Stimulated activated CD8-positive, alpha-beta memory T cell treated with anti-CD3 and anti-CD28 coated beads, Interleukin-15, amount 100 ng/mL, for 1 hour (primary cell): ENCODE measurements at regions not wholly inside any gene's neighbourhood (a gene's known extent, or its start where the extent isn't known, plus 50 kb on each side); places are given as distances from the start of the nearest gene placed in this dataset.
"Not testable (repeated sequence)": the region's sequence is repeated elsewhere in the genome, so short reads cannot be mapped to it uniquely, and the experiment has no call there.

Experiments
- DNase-seq: peaks from one replicate; pipeline ENCODE4 v3.0.0-alpha.2; 2020; ENCODE audit warnings: low read depth

DNA sequence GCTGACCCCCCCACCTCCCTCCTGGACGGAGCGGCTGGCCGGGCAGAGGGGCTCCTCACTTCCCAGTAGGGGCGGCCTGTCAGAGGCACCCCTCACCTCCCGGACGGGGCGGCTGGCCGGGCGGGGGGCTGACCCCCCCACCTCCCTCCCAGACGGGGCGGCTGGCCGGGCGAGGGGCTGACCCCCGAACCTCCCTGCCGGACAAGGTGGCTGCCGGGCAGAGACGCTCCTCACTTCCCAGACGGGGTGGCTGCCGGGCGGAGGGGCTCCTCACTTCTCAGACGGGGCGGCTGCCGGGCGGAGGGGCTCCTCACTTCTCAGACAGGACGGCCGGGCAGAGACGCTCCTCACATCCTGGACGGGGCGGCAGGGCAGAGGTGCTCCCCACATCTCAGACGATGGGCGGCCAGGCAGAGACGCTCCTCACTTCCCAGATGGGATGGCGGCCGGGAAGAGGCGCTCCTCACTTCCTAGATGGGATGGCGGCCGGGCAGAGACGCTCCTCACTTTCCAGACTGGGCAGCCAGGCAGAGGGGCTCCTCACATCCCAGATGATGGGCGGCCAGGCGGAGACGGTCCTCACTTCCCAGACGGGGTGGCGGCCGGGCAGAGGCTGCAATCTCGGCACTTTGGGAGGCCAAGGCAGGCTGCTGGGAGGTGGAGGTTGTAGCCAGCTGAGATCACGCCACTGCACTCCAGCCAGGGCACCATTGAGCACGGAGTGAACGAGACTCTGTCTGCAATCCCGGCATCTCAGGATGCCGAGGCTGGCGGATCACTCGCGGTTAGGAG, 66.2 kb upstream of the PAPPA2 start:
- not testable (repeated sequence) for DNase-seq

DNA sequence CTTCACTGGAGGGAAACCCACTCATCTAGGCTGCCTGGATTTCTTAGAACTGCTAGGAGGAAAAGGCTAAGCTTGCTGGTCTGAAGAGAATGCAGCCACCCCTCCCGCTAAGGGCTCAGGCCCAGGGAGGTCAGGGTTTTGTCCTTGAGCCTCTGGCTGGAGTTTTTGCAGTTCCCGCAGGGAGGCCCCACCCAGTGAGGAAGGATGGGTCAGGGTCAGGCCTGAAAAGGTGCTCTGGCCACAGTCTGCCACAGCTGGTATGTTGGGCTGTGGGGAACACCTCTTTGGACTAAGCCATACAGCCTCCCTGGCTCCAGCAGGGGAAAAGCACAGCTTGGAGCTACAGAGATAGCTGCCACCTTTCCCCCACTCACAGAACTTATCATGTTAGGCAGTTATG, 71.4 kb upstream of the PAPPA2 start:
- no peak for DNase-seq

DNA sequence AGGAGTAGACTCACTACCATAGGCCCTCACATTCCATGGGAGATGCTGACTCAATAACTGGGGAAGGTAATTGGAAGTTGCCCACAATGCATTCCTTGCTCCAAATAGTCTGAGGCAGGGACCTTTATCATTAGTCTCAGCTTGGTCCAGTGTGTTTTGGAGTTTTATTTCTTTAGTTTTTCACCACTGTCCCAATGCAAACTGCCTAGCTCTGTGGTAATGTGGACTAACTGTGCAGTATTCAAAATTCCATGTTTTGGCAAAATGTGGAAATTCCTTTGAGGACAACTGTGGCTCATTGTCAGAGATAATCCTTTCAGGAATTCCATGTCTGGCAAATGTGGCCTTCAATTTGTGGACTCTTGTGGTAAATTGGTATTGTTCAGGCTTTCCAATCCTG, 78.1 kb upstream of the PAPPA2 start:
- DNase-seq, result no peak

DNA sequence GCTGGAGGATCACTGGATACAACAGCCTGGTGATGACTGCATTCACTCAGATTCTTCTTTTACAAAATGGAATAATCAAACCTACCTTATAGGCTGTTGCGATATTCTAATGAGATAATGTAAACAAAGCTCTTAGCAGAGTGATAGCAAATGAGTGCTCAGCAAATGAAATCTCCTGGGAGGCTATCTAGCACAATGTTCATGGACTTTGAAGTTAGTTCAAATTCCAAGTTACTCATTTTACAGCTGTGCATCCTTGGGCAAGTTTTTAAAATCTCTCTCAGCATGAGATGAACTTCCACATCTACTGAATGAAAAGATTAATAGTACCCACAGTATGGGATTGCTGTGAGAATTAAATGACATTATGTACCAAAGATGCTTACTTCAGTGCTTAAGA, 80.8 kb upstream of the PAPPA2 start:
- no peak for DNase-seq

DNA sequence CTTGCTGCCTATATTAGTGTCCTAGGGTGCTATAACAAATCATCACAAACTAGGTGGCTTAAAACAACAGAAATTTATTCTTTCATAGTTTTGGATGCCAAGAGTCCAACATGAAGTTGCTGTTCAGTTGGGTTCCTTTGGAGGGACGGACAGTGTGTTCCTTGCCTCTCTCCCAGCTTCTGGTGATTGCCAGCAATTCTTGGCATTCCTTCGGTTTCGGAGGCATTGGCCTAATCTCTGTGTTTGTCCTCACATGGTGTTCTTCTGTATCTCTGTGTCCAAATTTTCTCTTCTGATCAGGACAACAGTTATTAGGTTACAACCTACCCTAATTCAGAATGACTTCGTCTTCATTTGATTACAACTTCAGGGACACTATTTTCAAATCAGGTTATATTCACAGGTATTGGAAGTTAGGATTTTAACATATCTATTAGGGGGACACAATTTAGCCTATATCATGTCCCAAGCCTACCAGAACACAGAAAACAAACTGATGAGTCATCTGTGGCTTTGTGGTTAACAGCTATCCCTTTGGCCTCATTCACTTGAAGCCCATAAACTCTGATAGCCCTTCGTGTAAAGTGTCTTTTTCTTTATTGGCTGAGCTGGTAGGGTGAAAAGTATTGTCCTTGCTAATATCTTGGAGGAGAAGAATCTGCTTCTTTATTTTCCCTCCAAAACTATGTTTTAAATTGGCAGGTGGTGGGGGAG, 83.2 kb upstream of the PAPPA2 start:
- DNase-seq, result no peak

DNA sequence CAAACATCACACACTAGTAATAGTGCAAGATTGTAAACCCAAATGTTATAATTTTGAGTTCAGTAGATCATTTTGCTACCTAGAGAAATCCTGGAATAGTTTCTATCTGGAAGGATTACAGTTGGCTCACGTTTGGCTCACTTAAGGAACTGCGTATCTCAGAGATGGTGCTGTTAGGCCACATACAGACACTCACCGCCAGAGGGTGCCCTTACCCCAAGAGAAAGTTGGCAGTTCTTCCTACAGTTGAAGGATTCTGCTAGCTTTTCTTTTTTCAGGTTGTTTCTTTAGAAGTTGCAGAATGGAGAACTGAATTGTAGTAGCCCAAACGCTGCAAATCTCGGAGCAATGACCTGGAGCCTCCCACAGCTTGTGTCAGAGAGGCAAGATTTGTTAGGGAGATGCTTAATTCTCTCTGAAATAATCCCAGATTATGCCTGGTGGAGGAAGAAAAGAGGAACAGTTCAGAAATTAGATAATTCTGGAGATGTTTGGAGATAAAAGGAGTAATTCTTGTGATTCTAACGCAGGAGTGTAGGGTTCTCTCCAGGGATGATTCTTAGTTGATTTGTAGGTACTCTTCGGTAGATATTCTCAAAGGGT, 87.9 kb upstream of the PAPPA2 start:
- peak; percentile 20 for DNase-seq

DNA sequence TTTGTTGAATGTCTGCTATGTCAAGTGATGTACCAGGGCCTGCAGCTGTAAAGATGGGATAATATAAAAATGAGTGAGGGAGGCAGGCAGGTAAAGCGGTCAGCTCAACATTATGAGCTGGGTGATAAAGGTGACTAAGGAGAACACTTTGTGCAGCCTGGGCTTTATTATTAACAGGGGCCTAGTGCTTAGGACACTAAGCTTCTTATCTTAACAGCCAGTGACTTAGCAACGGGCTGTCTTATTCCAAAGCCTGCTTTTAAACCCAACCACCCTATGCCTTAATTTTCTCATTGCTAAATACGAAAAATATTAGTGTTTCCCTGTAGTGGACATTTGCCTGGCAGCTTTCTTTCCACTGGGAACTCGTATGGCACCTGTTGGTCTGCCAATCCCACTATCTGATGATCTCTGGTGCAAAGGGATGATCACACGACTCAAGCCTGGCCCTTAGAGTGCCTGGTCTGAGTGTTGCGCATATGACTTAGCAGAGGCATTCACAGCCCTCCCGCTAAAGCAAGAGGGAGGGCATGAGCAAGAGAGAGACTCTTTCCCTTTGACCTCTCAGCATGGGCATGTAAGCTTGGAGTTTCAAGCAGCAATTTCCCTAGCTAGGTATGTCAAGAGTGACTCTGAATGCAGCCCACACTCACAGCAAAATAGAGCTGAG, 98.6 kb upstream of the PAPPA2 start:
- no peak for DNase-seq

DNA sequence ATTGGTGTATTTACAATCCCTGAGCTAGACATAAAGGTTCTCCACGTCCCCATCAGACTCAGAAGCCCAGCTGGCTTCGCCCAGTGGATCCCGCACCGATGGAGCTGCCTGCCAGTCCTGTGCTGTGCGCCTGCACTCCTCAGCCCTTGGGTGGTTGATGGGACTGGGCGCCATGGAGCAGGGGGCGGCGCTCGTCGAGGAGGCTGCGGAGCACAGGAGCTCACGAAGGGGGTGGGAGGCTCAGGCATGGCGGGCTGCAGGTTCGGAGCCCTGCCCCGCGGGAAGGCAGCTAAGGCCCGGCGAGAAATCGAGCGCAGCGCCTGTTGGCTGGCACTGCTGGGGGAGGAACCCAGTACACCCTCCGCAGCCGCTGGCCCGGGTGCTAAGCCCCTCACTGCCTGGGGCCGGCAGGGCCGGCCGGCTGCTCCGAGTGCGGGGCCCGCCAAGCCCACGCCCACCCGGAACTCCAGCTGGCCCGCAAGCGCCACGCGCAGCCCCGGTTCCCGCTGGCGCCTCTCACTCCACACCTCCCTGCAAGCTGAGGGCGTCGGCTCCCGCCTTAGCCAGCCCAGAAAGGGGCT, 113.8 kb upstream of the PAPPA2 start:
- DNase-seq, result not testable (repeated sequence)

DNA sequence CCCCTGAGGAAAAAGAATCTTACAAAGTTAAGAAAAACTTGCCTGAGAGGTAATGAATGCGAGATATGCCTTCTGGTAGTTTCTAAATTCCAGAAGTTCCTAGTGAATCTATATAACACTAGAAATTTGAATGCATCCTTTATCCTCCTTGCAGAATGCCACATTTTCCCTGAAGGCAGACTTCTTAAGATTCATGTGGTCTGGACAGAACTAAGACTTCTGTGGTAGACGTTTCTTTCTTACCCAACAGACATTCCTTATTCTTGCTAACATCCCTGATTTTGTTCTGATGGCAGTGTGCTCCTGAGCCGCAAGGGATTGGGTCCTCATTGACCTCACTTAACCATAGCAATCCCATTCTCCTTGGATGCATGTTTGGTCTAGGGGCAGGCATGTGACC, 121.3 kb upstream of the PAPPA2 start:
- no peak for DNase-seq

DNA sequence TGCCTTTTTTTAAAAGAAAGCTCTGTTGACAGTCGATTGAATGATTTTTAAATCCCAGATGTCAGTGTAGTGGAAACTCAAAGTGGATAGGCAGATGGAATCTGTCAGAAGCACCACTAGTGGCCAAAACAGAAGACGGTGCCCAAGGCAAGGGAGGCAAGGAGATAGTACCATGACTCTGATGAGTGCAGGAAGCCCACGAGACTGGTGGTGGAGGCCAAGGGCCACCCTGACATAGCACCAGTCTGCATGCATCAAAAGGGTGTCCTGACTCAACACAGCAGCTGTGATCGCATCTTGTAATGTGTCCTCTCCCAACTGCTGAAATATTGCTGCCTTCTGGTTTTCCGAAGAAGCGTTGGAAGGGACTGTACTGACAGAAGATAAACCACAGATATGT, 124.1 kb upstream of the PAPPA2 start:
- no peak for DNase-seq

DNA sequence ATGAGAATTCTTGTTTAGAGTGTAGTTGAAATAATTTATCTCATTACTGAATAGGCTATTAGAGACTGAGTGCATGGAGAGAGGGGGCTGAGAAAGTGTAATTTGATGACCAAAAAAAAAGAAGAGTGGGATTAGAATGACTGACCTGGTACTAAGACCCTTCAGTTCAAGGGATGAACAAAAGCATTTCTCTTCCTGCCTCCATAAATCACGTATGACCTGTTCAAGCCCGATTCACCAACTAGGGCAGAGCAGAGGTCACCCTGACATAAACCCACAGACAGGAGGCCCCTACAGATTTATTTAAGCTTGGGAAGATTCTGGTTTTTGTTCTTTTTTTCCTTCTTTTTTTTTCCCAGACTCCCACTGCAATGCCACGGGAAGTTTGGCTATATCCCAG, 123.7 kb upstream of the COP1 start:
- DNase-seq, result no peak

DNA sequence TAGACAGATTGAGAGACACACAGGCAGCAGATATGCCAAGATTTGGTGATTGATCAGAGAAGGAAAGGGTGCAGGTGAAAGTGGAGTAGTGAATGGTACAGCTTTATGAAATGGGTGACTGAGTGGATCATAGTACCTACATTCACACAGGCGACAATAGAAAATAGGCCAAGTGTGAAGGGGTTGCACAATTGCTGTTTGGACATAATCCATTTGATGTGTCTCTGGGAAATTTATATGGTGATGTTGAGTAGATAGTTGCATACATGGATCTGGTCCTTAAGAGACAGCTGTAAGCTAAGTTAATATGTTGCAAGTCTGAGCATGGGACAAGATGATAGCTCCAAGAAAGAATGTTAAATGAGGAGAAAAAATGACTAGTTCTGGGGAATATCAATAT, 118.6 kb upstream of the COP1 start:
- DNase-seq, result no peak

DNA sequence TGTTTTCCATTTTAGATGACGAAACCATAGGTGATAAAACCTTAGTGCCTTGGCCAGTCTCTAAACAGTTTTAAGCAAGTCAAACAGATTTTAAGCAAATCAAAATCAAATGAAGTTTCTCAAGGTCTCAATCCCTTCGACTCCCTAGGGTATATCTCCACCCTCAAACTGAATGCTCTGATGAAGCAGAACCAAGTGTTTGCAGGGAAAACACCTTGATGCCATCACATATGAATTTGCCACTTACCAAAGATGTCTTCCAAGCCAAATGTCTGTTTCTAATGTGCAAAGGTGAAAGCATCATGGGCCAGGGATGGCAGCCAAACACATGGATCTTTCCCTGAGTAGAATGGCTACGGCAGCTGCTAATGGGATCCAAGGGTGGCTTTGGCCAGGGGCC, 116.4 kb upstream of the COP1 start:
- DNase-seq, result no peak

DNA sequence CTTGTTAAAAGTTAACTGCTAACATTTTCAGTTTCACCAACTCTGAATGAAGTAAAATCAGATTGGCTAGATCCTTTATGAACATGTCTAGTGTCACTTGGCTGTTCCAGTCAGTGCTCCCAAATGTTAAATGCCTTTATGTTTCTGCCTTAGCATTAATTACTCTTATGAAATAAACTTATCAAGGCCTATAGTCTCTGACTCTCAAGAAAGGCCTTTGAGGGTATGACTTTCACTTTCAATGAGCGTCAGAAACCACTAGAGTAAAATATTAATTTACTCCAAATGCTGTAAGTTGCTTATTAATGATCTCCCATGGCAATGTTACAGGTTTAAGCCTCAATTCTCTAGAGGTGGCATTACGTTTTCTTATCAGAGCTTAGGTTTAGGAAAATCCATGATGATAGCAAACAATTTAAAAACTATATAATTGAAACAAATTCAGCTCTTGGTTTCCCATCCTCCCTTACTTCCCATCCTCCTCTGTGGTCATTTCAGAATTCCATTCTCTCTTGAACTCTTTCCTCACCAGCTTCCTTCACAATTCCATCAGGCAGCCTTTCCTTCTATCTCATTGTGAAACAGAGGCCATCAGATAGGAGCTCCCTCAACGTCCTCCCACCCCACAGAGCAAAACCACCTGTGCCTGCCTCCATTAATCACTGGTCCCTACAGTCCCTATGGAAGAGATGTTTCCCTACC, 108.6 kb upstream of the COP1 start:
- DNase-seq, result no peak

DNA sequence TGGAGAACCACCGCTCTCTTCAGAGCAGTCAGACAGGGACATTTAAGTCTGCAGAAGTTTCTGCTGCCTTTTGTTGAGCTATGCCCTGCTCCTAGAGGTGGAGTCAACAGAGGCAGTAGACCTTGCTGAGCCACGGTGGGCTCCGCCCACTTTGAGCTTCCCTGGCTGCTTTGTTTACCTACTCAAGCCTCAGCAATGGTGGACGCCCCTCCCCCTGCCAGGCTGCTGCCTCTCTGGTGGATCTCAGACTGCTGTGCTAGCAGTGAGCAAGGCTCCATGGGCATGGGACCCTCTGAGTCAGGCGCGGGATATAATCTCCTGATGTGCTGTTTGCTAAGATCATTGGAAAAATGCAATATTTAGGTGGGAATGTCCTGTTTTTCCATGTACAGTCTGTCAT, 89.5 kb upstream of the COP1 start:
- DNase-seq, result not testable (repeated sequence)

DNA sequence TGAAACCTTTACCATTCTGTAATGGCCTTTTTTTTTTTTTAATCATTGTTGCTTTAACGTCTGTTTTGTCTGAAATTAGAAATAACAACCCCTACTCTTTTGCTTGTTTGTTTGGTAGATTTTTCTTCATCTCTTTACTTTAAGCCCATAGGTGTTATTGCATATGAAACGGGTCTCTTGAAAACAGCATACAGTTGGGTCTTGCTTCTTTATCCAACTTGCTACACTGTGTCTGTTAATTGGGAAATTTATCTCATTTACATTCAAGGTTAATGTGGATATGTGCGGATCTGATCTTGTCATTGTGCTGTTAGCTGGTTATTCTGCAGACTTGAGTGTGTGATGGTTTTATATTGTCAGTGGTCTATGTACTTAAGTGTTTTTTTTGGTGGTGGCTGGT, 78.9 kb upstream of the COP1 start:
- DNase-seq, result no peak

DNA sequence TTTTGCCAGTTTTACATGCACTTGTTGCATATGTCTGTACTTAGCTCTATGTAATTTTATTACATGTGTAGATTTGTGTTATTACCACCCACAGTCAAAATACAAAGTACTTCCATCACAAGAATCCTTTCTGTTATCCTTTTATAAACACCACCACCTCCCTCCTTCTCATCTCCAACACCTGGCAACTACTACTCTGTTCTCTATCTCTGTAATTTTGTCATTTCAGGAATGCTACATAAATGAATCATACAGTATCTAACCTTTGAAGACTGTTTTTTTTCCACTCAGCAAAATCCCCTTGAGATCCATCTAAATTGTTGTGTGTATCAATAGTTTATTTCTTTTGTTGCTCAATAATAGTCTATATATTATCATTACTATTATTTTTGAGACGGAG, 64.5 kb upstream of the COP1 start:
- DNase-seq, result no peak
